ENCODE measurements at regions not wholly inside any gene's neighbourhood (a gene's known extent, or its start where the extent isn't known, plus 50 kb on each side); places are given as distances from the start of the nearest gene placed in this dataset.

DNA sequence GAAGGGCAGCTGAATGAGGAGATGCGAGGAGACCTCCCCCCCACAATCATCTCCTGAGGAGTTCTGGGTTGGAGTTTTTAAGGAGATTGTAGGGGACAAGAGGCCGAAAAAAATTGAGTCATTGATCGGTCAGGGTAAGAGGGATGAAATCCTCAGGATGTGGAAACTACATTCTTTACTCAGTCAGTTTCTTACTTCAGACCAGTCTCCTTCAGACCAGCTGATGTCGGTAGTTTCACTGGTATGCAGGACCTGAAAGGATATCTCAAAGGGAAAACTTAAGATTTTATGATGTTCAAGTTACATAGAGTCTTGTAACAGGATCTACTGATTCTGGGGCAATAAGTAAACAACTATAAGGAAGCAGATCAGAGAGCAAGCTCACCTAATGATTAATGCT lies 51.7 kb upstream of the RFXAP start:
- Histone ChIP-seq H3K4me1 (no peaks in the 10 kb centered on the region), H3K27me3 (no peaks in the 10 kb centered on the region), H3K27ac (no peak overlapping the region), H3K4me3 (no peak overlapping the region), H3K36me3 (replicated peaks in 1 of 2; ENCODE audit: insufficient read depth in 1 of 2, low read depth in 2 of 2) (no peaks in the 10 kb centered on the region), H3K9me3 (peaks cover 0 to 5% (median 0%) of the 10 kb centered on the region in 3 donors)
- DNase-seq = no peak
- intact Hi-C loops (cut with DNase I) = no loop called here
- WGBS, 2 donors = 81 to 84% methylated on average over 4 of the region's 4 CpGs
- ATAC-seq = no peak
- TF ChIP-seq, protein P1, sequence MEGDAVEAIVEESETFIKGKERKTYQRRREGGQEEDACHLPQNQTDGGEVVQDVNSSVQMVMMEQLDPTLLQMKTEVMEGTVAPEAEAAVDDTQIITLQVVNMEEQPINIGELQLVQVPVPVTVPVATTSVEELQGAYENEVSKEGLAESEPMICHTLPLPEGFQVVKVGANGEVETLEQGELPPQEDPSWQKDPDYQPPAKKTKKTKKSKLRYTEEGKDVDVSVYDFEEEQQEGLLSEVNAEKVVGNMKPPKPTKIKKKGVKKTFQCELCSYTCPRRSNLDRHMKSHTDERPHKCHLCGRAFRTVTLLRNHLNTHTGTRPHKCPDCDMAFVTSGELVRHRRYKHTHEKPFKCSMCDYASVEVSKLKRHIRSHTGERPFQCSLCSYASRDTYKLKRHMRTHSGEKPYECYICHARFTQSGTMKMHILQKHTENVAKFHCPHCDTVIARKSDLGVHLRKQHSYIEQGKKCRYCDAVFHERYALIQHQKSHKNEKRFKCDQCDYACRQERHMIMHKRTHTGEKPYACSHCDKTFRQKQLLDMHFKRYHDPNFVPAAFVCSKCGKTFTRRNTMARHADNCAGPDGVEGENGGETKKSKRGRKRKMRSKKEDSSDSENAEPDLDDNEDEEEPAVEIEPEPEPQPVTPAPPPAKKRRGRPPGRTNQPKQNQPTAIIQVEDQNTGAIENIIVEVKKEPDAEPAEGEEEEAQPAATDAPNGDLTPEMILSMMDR (IDR thresholded peaks at IDR 0.05) = no peak
- TF ChIP-seq POLR2A (IDR thresholded peaks at IDR 0.05) = no peak

DNA sequence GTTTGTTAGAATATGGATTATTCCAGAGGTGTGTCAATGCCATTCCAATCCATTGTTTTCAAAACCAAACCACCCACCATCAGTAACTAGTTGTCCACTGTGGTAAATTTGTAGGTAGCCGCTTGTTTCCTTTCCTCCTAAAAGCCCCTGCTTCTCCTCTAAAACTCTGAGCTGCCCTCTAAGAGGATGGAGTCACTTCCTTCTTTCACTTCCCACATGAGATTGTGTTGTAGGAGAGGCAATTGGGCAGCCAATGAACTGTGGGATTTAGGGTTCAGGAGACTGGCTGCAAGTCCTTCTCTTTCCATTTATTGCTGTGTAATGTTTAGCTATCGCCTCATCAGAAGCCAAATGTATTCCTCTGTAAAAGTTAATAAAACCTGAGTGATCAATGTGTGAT lies 49.9 kb upstream of the RFXAP start:
- 52 to 55% methylated on average over 2 of the region's 2 CpGs for WGBS, 2 donors
- H3K4me1 ChIP-seq = no peaks in the 10 kb centered on the region
- H3K9me3 ChIP-seq = peaks cover 0 to 5% (median 0%) of the 10 kb centered on the region in 3 donors
- no peaks in the 10 kb centered on the region for H3K36me3 ChIP-seq (replicated peaks in 1 of 2; ENCODE audit: insufficient read depth in 1 of 2, low read depth in 2 of 2)
- TF ChIP-seq POLR2A (IDR thresholded peaks at IDR 0.05) = no peak
- TF ChIP-seq, protein P1 (IDR thresholded peaks at IDR 0.05) = no peak
- no peak for ATAC-seq
- DNase-seq = no peak
- intact Hi-C loops (cut with DNase I) = no loop called here
- no peak overlapping the region for H3K27ac ChIP-seq
- no peaks in the 10 kb centered on the region for H3K27me3 ChIP-seq
- H3K4me3 ChIP-seq = no peak overlapping the region

Measured in body of pancreas (tissue), 4 donors.